RKO (cell line): ENCODE measurements at regions not wholly inside any gene's neighbourhood (a gene's known extent, or its start where the extent isn't known, plus 50 kb on each side); places are given as distances from the start of the nearest gene placed in this dataset.
"Not testable (repeated sequence)": the region's sequence is repeated elsewhere in the genome, so short reads cannot be mapped to it uniquely, and the experiment has no call there.

Source experiments
- DNase-seq: peaks from one replicate; pipeline ENCODE4 v3.0.0-alpha.2; 2016; ENCODE audit warnings: low spot score

DNA sequence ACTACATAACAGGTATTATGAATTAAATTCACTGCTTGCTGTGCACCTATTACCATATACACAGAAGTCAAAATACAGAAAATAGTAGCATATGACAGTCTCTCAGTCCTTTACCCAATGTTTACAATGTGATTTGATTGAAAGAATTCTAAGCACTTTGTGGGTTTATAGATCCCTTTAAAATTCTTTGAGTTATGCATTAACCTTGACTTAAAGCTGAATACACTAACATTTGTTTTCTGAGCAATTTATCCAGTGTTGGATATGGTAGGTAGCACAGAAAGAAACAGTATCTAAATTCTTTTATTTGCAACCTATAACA lies 230.8 kb upstream of the DDI1 start:
- DNase-seq = no peak

DNA sequence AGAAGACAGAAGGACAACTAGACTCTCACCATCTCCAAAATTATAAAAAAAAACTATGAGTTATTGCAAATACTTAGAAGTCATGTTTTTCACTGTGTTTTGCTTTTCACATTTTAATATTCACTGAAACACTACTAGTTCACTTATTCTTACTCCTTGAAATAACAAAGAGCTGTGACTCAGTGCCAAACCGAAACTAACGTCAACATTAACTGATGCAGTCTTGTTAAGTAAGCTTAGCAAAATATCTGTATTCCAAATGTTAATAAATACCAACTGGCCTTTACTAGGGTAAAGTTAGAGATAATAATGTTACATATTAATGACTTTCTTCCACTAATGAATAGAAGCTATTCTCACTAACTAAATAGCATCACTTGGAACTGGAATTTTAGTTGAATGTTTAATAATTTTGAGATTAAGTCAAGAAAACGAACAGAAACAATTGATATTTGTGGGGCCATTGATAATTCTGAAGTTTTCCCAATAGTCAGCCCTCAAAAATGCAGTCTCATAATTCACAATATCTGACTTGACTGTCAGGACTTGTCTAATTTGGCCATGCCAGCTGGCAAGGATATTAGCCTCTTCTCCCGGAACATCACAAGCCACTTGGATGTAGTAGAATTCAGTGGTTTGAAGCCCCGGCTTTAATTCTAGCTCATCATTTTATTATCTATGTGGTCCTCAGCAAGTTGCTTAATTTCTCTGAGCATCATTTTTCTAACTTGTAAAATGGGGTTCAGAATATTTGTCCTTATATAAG lies 230.1 kb upstream of the DDI1 start:
- DNase-seq = no peak

DNA sequence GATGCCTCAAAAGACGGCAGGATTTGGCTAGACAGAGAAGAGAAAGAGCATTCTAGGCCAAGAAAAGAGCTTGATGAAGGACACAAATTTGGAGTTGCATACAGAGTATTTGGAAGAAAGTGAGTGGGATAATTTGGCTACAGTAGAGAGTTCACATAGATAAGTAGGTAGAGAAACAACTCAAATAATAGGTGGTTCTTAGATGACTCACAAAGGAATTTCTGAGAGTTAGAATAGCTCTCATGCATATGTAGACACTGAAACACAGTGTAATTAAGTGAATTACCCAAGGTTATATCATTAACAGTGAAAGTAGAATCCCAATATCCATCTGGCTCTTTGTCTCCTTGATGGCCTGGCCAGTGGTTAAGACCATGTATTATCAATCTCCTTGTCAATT lies 228.6 kb upstream of the DDI1 start:
- no peak for DNase-seq

DNA sequence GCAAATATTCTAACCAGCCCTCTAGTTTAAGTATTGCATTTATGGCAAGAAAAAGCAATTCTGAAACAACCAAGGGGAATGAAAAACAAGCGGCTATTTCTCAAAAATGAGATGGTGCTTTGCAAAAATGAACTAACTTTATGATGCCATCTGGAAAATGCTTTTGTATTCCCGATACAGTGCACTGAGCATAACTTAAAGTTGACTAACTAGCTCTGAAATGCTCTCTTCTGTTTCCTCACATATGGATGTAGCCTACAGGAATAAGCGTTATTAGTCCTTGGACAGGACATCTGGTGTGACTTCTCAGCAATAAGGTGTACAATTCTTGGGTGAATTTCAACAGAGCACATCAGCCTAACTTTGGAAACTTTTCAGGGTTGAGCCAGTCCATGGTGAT lies 228.2 kb upstream of the DDI1 start:
- no peak for DNase-seq

DNA sequence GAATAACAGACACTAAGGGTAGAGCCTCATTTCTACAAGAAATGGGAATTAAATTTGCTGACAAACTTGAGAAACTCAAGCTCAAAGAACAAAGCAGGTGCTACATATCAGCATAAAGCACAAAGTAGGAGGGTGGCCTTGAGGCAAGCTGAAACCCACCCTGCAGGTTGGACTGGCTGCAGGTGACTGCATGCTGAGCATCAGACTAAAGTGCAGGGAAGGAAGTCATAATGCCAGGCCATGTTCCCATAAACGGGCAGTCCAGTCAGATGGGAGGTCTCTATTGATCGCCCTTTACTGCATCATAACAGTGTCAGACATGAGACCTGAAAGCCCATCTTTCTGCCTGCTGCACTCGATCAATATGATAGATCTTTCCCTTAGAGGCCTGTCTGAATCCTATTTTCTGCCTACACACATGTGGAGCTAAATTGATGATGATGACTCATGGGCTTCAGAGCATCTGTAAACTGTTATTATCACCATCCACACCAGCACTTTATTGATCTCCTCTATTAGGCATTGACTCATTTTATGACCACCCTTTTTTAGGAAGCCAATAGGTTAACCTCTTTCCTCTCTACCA lies 224.5 kb upstream of the DDI1 start:
- DNase-seq = no peak

DNA sequence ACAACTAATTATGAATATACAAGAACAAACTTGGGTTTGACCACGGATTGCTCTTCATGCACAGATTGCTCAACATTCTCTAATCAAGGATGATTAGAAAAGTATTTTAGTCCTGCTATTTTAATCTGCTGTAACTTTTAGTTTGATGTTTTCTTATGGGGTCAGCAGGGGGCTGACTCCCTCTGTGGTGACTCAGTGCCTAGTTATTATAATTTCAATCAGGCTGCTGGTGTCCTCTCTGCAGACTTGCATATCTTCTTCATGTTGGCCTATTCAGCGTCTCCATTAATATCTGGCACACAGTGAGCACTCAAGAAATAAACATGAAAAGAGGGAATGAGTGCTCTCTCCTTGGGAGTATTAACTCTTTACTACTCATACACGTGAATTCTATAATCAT lies 223.8 kb upstream of the DDI1 start:
- no peak for DNase-seq

DNA sequence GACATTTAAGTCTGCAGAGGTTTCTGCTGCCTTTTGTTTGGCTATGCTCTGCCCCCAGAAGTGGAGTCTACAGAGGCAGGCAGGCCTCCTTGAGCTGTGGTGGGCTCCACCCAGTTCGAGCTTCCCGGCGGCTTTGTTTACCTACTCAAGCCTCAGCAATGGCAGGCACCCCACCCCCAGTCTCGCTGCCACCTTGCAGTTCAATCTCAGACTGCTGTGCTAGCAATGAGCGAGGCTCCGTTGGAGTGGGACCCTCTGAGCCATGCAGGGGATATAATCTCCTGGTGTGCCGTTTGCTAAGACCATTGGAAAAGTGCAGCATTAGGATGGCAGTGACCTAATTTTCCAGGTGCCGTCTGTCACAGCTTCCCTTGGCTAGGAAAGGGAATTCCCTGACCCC lies 216.1 kb upstream of the DDI1 start:
- DNase-seq = not testable (repeated sequence)

DNA sequence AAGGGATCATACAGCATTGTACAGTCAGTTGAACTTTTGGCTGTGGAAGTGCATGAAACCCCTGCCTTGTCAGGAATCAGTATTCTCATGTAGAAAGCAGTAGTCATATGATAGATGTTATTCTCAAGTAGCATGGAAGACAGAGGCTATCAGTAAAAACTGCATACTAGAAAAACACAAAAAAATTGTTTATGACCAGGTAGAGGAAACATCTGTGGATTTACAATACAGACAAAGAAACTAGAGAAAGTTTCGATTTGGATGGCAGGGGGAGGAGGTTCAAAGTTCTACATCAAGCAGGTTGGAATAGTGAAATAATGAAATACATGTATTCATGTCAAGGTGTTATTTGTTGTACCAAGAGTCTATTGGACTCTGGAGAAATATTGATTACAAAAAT lies 212.3 kb upstream of the DDI1 start:
- DNase-seq = no peak

DNA sequence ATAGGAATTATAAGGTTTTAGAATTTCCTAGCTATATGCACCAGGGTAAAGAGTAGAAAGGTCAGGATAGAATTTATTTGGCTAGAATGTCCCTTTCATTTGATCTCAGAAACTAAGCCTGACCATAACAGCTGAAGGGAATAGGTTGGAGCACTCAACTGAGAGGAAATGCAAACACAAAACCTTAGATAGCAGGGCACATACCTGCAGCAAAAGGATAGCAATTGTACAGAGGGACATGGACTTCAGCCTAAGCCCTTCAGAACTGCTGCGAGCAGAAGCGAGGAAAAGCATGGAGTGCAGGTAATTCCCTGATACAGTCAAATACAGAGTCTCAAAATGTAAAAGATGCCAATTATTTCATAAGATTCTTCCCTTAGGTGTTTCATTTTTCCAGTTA lies 211.0 kb upstream of the DDI1 start:
- no peak for DNase-seq

DNA sequence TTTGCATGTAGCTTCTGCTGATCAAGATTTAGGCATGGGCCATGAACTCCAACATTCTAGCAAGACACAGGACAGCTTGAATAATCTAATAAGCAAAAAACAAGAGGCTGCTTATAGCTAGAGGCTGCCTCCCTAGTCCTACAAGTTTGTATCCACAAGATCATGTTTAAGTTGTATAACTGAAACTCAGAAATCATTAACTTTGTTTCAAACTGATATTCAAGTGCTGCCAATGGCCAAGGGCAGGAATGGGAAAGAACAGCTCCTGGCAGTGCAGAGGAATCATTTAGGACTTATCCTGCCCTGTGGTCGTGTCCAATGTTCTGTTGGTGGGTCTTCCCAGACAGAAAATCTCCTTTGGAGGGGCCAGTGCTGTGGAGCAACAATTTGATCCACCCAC lies 209.6 kb upstream of the DDI1 start:
- DNase-seq = no peak

DNA sequence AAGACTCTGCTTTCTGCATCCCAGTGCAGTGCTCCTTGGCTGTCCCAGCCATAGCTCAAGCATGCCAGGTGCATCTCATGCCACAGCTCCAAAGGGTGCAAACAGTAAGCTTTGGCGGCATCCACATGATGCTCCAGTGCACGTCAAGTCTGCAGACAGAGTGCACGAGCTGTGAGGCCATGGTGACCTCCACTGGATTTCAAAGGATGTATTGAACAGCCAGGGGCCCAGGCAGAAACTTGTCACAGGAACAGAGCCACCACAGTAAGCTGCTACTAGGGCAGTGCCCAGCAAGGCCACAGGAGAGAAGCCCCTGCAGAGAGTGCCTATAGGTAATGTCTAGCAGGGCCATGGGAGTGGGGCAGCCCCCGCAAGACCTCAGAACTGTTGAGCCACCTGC lies 206.8 kb upstream of the DDI1 start:
- no peak for DNase-seq

DNA sequence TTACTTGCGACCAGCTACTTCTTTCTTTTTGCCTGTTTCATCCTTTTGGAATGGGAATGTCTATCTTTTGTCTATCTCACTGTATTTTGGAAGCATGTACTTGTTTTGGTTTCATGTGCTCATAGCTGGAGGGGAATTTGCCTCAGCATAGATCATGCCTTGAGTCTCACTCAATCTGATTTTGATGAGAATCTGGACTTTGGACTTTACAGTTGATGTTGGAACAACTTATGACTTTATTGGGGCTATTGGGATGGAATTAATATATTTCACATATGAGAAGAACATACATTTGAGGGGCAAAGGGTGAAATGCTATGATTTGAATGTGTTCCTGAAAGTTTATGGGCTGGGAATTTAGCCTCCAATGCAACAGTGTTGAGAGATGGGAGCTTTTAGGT lies 206.2 kb upstream of the DDI1 start:
- no peak for DNase-seq

DNA sequence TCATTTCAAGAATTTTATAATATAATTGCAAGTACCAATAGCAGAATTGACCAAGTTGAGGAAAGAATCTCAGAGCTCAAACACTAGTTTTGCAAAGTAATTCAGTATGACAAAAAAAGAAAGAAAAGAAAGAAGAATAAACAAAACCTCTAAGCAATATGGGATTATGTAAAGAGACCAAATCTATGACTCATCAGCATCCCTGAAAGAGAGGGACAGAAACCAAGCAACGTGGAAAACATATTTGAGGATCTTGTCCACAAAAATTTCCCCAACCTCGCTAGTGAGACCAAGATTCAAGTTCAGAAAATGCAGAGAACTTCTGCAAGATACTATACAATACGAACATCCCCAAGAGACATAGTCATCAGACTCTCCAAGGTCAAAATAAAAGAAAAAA lies 203.7 kb upstream of the DDI1 start:
- DNase-seq = no peak

DNA sequence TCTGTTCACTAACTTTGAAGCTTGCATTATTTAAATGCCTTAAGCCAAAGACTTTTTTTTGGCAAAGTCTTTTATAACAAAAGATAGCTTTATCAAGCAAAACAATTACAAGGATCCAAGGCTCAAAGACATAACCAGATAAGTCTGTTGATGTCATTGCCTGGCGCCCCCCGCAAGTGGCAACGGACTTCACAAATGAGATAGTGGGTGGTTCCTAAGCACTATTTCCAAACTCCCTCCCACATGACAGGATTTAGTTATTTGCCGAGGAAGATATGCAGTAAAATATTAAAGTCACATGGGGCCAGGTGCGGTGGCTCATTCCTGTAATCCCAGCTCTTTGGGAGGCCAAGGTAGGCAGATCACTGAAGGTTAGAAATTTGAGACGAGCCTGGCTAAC lies 194.2 kb upstream of the DDI1 start:
- no peak for DNase-seq

DNA sequence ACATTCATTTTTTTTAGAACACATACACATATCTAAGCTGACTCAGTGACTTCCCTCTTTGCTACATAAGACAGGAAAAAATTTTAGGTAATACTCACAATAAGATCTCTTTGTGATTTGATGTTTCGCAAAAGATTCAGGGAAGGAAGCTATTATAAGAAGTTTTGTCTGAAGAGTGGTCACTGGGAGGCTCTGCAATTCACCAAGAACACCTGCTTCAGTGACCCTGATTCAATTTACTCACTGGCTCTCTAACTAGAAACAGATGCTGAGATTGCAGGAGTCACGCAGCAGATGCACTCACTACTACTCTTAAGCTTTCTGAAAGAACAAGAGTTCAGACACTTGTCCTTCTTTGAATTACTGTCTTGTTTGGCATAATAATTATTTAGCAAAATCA lies 193.6 kb upstream of the DDI1 start:
- DNase-seq = no peak

DNA sequence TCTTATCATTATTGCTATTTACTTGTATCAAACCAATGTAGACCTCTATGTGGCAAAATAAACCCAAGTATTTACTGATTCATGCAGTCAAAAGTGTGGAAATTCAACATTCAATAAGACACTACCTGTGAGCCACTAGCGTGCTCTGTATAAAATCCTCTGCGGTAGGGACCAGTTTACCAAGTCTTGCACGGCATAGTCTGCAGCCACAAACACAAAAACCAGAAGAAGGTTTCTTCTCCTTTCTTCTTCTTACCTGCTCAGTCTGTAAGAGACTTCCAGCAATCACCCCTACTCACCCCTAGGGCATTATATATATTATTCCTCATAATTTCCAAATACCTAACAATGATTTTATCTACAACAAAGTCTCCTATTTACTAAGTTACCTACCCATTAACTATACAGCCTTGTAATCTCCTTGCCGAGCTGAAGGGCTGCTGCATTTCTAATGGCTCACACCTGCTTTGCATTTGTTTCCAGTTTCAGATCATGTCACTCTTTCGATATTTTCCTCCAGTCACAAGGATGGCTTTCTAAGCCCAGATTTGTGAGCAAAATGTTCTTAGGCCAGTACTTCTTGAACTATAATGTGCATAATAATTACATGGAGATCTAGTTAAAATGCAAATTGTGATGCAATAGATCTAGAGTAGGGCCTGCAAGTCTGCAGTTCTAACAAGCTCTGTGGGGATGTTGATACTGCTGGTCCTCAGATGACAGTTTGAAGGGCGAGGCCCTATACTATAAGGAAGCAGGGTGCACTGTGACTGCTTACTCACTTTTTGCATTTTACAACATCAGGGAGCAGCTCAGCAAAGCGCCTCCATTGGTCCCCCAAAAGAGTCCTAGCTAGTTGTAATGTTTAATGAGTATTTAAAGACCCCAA lies 191.9 kb upstream of the DDI1 start:
- no peak for DNase-seq

DNA sequence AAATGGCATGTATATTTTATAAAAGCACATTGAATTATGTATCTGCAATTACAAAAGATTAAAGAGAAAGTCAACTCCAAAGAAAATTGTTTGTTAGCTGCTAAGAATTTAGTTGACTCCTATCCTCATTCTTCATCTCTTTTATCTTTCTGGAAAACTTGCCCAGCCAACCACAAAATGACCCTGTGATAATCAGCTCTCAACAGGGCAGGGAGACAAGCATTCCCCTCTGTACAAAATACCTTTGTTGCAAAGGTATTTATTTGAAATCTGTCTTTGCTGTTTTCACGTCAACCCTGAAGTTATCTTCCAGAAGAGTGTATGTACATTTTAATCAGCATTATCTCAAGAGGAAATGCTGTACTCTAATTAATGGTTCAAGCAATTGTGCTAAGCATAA lies 191.1 kb upstream of the DDI1 start:
- no peak for DNase-seq

DNA sequence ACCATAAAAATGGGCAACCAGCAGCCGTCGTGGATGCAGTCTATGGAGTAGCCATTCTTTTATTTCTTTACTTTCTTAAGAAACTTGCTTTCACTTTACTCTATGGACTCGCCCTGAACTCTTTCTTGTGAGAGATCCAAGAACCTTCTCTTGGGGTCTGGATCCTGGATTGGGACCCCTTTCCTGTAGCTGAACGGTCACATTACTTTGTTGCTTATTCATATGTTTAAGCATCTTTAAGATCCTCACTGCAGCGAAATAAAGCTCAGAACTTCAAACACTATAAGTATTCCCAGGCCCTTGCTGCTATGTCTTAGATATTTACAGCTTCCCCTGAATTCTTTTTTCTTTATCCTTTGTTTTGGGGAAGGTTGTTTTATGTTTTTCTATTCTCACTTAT lies 187.8 kb upstream of the DDI1 start:
- DNase-seq = no peak

DNA sequence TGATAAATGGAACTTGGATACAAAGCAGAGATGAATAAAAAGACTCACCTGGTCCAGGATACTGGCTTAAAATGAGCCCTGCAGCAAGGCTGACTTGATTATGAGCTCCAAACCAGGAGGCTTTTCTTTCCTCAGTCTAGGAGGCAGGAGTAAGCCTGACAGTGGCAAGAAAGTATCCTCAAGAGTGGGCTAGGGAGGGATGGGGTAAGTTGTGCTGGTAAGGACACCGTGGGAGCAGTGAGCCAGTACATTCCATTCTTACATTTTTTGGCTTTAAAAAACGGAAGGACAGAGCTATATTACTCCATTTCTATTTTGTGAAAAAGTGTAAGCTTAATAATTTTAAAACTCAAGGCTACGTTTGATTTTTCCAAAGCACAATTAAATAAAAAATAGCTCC lies 187.1 kb upstream of the DDI1 start:
- DNase-seq = no peak

DNA sequence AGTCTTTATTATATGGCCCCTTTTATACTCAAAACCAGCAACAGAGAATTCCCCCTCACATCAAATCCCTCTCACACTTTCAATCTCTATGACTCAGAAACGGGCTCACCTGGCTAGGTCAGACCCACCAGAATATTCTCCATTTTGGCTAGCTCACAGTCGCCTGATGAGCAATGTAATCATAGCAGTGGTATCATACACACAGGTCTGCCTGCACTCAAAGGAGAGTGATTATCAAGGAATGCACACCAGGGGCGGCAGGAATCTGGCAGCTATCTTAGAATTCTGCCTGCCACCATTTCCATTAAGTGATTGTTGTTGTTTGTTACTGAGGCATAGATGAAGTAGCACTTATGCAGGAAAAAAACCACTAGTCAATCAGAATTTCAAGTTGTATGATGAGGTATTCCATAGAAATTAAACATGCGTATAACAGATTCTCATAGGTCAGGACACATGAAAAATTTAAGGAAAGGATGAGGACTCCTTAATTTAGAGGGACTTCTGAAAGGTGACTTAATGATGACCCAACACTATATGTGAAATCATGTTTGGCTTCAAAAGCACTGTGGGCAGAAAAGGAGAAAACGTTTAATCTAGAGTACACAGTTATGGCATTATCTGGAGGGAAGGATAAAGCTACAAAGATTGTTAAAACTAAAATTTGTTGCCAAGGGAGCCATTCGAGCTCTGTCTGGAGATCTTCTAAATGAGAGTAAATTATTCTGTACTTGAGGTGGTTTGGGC lies 185.8 kb upstream of the DDI1 start:
- DNase-seq = no peak

DNA sequence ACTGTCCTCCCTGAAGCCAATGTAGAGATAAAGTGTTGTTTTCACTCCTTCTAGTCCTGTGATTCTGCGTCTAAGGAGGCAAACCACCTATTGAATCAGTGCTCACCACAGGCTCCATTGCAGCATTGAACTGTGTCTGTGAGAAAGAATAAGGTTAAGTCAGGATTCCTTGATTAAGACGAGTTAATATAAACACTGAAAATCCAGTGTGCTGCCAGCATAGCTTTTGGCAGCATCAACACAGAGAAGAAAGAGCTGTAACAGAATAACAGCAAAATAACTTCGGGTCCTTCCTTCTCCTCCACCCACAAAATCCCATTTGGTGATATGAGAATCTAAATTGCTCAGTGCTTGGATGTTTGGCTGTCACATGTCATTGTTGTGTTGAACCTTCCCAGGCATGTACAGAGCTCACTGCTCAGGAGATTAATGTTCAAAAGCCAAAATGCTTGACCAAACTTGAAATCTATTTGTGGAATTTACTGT lies 185.2 kb upstream of the DDI1 start:
- DNase-seq = no peak
